HCEC 1CT (cell line): ENCODE measurements at regions not wholly inside any gene's neighbourhood (a gene's known extent, or its start where the extent isn't known, plus 50 kb on each side); places are given as distances from the start of the nearest gene placed in this dataset.

Experiments used
- DNase-seq: peaks from one replicate; pipeline ENCODE4 v3.0.0-alpha.2; 2017

DNA sequence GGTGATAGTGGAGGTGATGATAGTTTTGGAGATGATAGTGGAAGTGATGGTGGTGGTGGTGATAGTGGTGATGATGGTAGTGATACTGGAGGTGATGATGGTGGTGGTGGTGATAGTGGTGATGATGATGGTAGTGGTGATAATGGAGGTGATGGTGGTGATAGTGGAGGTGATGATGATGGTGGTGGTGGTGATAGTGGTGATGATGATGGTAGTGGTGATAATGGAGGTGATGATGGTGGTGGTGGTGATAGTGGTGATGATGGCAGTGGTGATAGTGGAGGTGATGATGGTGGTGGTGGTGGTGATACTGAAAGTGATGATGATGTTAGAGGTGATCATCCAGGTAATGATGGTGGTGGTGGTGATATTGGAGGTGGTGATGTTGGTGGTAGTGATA, 570.0 kb upstream of the TMEM132C start:
- DNase-seq, result no peak

DNA sequence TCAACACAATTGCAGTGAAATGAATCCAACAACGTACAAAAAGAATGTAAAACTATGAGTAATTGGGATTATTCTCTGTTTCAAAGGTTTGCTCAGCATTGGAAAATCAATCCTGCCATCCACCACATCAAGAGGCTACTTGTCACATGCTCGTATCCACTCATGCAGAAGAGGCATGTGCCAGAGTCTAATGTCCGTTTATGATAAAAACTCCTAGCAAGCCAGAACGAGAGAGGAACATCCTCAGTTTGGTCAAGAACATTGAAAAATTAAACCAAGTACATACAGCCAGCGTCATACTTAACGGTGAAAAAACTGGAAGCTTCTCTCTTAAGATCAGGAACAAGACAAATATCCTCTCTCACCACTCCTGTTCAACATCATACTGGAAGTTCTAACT, 563.9 kb upstream of the TMEM132C start:
- no peak for DNase-seq

DNA sequence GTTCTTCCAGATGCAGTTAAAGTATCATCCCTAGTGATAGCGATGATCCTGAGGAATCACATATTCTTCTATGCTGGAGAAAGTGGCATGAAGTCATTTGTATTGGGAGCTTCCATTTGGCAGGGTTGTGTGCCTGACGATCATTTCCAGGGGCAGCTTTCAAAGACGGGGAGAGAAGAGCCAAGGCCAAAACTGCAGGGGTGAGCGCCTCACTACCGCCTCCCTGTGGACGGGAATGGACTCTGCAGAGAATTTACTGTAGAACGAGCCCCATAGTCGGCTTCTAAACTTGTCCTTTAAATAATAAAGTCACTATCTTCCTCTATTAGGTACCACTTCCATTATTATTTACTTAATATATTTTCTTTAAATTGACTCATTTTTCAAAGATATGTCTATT, 555.9 kb upstream of the TMEM132C start:
- DNase-seq, result no peak

DNA sequence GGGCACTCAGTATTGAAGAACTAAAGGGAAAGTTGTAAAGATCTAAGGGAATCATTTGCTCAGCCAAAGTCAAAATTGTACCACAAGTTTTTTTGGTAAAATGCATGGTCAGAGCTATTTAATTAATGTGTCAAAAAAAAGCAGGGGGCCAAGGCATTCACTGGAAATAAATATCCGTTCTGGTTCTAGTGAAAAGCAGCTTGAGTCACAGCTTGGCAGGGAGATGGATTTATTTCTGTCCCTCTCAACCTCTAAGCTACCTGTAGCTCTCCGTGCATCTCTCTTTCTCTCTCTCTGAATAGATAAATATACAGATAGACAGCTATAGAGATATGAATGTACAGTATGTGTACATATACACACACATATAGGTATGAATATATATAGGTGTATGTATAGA, 554.4 kb upstream of the TMEM132C start:
- DNase-seq, result no peak

DNA sequence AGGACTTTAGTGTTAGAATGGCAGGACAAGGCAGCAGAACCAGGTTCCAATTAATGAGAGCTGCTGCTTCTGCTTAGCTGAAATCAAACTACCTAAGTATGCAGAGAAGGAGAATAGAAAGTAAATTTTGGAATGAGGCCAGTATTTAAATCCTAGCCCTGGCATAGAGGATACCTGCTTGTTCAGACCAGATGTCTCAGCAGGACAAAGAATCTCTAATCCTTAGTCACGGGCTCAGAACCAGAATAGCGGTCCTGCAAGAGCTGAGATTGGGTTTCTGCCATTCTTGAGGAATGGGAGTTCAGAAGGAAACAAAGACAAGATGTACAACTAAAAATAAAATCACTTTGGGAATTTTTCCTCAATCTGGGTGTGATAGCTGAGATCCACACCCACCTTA, 550.8 kb upstream of the TMEM132C start:
- DNase-seq, result no peak

DNA sequence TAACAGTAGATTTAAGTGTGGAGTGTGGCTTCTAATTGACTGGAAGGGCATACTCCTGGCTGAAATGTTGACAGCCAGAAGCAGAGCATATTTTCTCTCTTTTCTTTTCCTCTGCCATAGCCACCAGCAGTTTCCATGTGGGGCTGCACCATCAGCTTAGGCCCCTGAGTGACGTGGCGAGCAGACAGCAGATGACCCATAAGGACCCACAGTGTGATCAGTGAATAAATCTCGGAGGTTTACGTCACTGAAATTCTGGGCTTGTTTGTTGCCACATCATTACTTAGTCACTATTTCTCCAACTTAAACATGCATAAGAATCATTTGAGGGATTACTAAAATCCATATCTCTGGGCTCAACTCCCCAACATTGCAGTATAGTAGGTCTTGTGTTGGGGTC, 549.7 kb upstream of the TMEM132C start:
- no peak for DNase-seq

DNA sequence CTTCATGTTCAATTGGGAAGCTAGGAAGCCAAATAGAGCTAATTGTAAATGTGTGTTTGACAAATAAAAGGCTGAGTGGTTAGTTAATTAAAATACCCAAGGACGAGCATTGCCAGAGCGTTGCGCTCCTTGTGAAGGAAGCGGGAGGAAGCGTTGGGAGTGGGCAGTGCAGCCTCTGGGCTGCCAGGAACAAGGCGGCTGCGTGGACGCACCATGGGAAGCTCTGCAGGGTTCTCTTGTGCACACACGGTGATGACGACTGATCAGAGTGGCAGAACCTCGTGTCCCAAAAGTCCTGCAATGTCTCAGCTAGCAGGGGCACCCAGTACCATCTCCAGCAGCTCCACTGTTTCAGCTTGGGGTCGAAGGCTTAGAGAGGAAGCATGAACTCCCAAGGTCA, 546.6 kb upstream of the TMEM132C start:
- no peak for DNase-seq

DNA sequence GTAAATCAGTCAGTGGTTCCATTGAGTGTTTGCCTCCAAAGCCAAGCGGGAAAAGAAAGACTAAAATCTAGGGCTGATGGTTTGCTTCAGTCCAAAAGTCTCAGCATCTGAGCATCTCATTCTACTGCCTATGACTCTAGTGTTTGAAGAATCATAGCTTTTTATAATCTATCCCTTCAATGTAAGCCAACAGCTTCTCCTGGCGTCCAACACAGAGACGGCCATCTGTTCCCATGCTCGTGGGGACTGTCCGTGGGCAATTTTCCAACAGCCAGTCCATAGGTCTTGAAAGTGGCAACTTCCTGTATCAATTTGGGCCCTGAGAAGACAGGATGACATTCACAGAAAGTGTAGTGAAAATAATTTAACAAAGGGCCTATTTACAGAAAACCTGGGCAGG, 544.4 kb upstream of the TMEM132C start:
- DNase-seq, result no peak

DNA sequence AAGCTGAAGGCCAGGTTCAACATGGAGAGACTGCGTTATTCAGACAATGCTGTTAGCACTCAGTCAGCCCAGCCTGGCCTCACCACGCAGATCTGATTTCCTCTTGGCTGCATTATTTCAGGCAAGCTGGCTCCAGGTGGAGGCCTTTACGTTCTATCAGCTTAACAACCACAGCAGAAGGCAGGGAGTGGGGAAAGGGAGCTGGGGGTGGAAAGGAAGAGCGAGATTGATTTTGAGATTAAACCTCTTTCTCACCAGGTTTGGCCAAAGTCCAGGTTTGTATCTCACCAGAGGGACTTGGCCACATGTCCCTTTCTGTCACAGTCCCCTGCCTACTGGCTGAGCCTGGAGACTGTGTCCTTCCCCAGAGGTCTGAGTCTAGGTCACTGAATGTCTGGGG, 543.7 kb upstream of the TMEM132C start:
- no peak for DNase-seq

DNA sequence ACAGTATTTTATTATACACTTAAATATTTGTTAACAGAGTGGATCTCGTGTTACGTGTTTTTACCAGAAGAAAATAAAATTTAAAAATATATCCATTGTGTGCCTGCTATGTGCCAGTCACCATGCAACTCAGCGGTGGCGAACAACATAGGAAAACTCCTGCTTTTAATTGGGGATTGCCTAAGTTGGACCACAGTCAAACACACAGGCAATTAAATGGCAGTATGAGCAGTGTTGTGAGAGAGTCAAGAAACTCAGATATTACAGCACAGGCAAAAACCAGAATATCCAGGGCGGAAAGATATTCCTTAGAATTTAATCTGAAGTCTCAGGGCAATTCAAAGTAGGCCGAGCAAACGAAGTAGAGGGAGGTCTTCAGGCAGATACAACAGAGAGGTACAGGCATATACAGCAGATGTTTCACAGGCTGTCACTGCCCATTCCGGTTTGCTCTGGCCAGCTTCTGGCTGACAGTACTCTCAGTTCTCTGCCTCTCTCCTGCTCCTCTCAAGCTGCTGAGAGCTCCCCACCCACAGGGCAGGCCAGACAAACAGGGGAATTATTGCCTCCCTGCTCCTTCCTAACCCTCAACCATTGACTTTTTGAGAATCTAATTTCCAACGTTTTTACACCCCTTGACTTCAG, 540.2 kb upstream of the TMEM132C start:
- DNase-seq, result no peak

DNA sequence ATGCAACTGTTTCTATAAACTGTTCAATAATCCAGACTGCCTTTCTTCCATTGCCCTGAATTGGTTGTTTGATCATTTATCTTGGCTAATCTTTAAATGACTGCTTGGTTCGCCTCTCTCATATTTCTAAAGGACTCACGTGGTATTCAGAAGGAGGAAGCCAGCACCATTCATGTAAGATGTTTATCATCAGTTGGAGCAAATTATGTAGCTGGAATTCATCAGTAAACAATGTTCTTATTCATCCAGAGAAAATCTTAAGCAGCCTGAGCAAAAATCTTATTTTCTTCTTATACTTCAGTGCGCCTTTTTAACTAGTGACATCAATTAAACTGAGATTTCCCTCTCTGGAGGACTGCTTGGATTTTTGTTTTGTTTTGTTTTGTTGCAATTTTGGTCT, 538.7 kb upstream of the TMEM132C start:
- DNase-seq, result no peak

DNA sequence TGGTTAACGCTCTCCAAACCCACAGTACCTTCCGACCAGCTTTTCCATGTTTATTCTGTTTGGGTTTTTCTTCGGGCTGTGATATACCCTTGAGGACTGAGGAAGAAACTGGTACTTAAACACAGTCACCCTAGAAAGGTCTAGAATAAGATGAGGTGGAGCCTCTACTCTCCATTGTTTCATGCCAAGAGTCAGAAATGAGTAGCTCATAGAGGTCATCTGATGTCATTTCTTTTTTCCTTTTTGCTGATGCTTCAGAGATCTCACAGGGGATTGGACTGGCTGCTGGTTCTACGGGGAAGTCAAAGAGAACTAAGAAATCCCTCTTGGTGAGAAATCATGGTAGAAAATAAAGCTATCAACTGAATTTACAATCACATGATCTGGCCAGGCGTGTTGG, 538.2 kb upstream of the TMEM132C start:
- no peak for DNase-seq

DNA sequence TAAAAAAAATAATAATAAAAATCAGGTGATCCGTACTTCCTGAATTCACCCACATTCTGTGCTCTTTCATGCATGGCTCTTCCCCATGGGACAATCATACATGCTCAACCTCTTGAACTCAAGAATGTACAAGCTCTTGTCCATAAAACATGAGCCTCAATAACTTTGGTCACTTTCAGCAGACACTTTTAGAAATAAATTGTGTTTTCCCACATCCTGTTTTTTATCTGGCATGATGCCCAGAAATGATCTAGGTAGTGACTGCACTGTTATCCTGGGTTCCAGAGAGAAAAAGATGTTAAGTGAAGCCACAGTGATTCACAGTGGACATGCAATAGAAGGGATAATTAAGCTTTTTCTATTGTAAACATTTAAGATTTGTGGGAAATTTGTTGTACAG, 537.6 kb upstream of the TMEM132C start:
- no peak for DNase-seq

DNA sequence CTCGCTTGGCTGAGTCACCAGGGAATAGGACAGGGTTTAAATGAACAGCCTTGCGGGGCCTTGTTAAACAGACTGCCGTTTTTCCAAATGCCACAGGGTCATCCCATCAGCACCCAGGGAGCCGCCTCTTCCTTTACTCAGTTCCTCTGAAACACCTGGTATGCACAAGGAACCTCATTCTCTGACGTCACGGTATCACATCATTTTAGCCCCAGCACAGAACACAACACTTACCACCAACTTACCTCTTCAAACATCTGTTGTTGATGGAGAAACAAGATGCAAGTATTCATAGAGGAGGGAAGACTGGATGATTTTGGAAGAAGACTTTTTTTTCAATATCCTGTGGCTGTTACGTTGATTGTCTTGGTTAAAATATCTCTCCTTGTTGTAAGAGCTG, 535.3 kb upstream of the TMEM132C start:
- DNase-seq, result no peak

DNA sequence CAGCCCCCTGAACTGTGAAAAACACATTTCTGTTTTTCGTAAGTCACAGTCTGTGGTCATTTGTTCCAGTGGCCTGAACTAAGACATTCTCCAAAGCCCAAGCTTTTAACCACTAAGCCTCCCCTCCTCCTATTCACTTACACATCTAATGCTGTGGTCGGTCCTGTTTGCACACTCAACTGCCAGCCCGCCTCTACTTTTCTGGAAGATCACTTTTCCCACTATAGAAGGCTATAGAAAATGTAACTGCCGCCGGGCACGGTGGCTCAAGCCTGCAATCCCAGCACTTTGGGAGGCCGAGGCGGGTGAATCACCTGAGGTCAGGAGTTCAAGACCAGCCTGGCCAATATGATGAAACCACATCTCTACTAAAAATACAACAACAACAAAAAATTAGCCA, 524.7 kb upstream of the TMEM132C start:
- DNase-seq, result no peak

DNA sequence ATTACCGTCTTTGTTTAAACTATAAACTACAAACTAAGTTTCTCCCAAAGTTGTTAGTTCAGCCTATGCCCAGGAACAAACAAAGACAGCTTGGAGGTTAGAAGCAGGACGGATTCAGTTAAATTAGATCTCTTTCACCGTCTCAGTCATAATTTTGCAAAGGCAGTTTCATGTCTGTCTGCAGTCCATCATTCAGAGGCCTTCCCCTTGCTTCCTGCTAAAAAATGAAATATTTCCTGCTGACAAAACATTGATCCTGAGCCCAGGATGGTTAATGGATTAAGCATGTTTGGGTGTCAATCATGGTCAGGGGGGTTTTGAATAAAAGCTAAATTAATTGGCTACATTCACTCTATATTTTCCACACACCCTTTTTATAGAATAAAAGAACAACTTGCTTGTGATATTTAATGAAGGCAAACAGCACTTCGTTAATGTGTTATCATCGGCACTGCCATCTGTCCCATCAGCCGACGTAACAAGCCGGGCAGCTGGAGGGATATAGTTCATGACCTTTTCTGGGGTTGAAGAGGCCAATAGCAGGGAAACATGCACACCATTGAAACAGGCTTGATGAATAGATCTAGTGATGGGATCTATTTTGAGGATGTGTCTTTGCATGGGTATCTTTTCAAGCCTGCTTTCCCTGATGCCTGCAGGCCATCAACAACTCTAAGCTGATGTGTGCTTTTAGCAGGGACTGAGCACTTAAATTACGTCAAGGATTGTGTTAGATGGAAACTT, 521.3 kb upstream of the TMEM132C start:
- DNase-seq, result no peak

DNA sequence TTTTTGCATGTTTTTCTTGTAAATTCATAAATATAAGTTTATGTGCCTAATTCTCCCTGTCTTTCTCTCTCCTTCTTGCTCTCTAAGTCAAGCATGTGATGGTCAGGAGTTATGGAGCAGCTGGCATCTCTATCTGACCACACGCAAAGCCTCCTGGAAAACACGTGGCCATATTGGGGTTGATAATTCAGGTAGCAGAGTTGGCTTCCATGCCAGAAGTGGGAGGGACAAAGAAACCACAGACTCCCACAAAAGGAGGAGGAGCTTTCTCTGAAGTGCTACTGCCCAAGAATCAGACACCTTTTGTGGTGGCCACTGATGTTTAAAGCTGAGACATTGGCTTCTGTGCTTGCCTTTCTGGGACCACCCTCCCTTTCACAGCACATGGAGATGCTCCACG, 517.6 kb upstream of the TMEM132C start:
- DNase-seq, result no peak

DNA sequence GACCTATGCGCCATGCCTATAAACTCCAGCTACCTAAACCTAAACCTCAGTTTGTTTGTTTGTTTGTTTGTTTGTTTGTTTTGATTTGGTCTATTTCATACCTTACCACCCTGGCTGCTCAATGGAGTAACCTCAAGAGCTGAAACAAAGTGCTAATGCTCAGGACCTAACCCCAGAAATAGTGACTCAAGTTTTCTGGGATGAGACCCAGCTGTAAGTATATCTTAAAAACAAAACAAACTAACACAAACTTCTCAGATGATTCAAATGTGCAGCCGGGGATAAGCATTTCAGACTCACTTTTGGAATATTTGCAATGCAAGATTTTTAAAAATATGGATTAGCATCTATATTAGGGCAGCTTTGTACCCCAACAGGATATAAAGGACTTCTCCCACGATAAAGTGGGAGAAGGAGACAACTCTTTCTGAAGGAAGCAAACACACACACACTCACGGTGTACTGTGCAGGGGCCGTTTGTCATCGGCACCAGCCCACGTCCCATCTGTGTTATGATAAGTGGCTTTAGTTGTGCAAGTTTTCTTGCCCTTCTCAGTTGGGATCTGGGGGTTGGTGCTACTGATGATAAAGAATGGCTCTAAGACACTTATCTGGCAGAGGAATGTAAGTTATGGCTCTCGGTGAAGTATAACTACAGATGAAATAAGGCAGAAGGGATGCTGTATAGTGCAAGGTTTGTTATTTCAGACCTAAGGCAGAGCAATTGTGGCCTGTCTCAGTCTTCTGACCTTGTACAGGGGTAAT, 516.7 kb upstream of the TMEM132C start:
- no peak for DNase-seq

DNA sequence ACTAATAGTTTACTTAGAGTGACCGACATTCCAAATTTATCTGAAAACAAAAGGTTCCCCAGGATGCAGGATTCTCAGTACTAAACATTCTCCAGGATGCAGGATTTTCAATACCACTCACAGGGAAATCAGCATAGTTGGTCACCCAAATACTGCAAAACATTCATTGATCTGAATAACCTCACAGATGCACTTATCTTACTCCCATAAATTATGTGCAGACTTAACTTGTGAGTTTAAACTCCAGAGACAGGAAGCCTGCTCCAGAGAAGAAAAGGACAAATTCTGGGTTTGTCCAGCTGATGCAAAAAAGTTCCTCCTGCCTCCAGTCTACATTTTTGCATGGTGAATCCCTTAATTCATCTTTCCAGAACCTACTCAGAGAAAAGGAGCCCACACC, 514.2 kb upstream of the TMEM132C start:
- no peak for DNase-seq

DNA sequence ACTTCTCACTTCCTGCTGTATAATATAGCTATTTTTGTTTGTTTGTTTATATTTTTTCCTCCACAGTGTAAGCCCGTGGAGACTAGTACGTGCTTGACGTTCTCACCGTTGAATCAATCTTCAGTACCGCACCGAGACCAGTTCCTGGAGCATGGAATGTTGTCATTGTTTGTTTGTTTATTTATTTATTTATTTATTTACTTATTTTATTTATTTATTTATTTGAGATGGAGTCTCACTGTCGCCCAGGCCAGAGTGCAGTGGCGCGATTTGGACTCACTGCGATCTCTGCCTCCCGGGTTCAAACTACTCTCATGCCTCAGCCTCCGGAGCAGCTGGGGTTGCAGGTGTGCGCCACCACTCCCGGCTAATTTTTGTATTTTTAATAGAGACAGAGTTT, 506.6 kb upstream of the TMEM132C start:
- DNase-seq, result no peak

DNA sequence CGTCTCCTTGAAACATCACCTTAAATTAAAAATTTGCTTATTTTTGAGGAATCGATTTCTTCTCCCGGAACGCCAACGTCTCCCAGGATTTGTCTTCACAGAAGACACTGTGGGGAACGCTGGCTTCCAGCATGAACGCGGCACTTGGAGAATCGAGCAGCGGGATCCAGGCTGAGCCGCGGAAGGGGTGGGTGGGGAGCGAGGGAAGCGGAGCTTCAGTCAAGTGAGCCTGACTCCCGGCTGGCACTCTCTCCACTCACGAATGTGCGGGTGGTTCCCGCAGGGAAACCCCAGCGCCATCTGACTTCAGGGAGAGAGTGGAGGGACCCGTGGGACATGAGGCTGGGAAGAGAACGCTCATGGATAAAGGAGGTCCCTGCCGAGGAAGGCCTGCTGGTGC, 506.0 kb upstream of the TMEM132C start:
- no peak for DNase-seq

DNA sequence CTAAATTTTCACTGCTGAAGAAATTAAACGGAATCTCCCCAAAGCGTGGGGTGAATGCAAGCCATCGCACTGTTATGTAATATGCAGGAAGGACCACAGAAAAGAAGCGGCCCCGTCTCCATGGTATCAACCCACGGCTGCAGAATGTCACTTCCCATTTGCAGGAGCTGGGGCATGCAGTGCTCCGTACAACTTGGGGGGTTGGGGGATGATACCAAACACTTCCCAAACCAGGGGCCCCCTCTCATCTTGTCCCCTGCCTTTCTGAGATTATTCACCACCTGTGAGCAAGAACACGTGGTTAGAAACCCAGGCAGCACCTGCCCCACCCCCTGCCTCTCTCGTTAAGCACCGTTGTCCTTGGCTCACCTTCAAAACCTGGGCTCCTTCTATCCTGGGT, 505.1 kb upstream of the TMEM132C start:
- no peak for DNase-seq

DNA sequence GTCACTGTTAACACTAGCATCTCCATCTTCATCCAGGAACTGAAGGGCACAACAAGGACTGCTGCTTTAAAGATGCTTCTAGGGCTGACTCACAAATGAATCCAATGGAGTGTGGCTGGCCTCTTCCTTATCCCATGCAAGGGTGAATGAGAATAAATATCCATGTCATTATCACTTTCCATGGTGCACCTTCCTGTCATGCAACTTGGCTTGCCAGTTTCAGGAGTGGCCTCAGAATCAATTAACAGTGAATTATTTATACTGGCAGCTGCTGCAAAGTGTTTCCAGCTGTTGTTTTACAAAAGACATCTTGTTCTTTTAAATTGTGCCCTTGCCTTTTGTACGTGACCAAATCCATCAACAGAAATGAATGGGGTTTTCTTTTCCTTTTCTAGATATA, 499.3 kb upstream of the TMEM132C start:
- no peak for DNase-seq

DNA sequence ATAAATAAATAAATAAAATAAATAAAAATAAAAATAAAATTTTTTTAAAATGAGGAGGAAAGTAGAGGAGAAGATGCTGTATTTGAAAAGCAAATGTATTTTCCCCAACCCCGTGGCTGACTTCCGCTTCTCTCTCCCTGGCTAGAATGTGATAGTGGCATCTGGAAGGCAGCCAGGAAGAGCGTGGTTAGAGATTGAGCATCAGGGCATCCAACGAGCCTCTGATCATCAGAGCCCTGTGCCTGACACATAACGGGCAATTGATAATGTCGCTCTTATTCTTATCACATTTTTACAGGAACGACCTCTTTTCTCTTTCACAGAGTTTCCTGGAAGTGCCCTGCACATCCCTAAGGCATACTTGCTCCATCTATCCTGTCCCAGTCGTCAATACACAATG, 496.9 kb upstream of the TMEM132C start:
- DNase-seq, result no peak
